ENCODE measurements at regions not wholly inside any gene's neighbourhood (a gene's known extent, or its start where the extent isn't known, plus 50 kb on each side); places are given as distances from the start of the nearest gene placed in this dataset.

DNA sequence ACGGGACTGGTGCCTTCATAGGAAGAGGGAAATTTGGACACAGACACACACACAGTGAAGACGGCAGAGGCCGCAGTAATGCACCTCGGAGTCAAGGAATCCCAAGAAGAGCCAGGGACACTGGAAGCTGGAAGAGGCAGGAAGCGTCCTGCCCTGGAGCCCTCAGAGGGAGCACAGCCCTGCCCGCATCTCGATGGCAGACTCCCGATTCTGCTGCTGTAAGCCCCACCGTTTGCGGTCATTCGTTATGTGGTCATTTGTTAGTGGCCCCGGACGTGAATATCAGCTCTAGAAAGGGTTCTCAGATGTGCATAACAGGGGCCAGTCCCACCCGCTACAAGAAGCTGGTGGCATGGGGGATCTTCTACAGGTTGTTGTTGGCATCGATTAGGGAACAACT is 316.6 kb downstream of the FOXL1 start:
- no peaks in the 10 kb centered on the region for H3K36me3 ChIP-seq
- DNase-seq (ENCODE audit: low spot score): no peak
- no peaks in the 10 kb centered on the region for H3K27me3 ChIP-seq
- H3K27ac ChIP-seq: no peak overlapping the region
- TF ChIP-seq CTCF (IDR thresholded peaks at IDR 0.05): no peak
- H3K4me1 ChIP-seq: peaks cover 0 to 7% of the 10 kb centered on the region in 2 donors
- no peak overlapping the region for H3K4me3 ChIP-seq
- no peaks in the 10 kb centered on the region for H3K9me3 ChIP-seq

GRCh38 chr16:86895606-86896005 is 317.3 kb downstream of the FOXL1 start:
- Histone ChIP-seq H3K27me3 (no peaks in the 10 kb centered on the region), H3K27ac (no peak overlapping the region), H3K36me3 (no peaks in the 10 kb centered on the region), H3K9me3 (no peaks in the 10 kb centered on the region), H3K4me3 (no peak overlapping the region), H3K4me1 (peaks cover 0 to 7% of the 10 kb centered on the region in 2 donors)
- no peak for DNase-seq (ENCODE audit: low spot score)
- no peak for TF ChIP-seq CTCF (IDR thresholded peaks at IDR 0.05)

DNA sequence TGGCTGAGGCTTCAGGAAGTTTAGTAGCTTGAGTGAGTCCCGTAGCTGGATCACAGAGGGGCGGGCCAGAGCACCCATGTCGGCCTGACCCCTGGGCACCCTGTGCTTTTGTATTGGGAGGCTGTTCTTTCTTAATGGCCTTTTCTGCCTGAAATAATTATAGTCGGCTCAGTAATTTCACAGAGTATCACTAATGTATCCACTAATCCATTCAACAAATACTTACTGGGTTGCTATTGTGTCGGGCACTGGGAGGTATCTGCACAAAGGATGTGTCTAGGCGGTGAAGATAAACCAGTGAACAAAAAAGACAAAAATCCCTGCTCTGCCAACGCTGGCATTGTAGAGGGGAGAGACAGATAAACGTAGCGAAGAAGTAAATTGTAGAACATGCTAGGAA is 318.6 kb downstream of the FOXL1 start:
- Histone ChIP-seq H3K27ac (no peak overlapping the region), H3K4me1 (peaks cover 0 to 7% of the 10 kb centered on the region in 2 donors), H3K9me3 (no peaks in the 10 kb centered on the region), H3K4me3 (no peak overlapping the region), H3K36me3 (no peaks in the 10 kb centered on the region), H3K27me3 (no peaks in the 10 kb centered on the region)
- no peak for DNase-seq (ENCODE audit: low spot score)
- TF ChIP-seq CTCF (IDR thresholded peaks at IDR 0.05): no peak

GRCh38 chr16:86897486-86897885 is 319.1 kb downstream of the FOXL1 start:
- no peaks in the 10 kb centered on the region for H3K27me3 ChIP-seq
- H3K4me1 ChIP-seq: peaks cover 0 to 4% of the 10 kb centered on the region in 2 donors
- H3K36me3 ChIP-seq: no peaks in the 10 kb centered on the region
- no peaks in the 10 kb centered on the region for H3K9me3 ChIP-seq
- TF ChIP-seq CTCF (IDR thresholded peaks at IDR 0.05): no peak
- DNase-seq (ENCODE audit: low spot score): no peak
- H3K27ac ChIP-seq: no peak overlapping the region
- no peak overlapping the region for H3K4me3 ChIP-seq

- no peak for DNase-seq (ENCODE audit: low spot score)
- no peak for TF ChIP-seq CTCF (IDR thresholded peaks at IDR 0.05)
- no peaks in the 10 kb centered on the region for H3K9me3 ChIP-seq
- no peaks in the 10 kb centered on the region for H3K27me3 ChIP-seq
- H3K36me3 ChIP-seq: no peaks in the 10 kb centered on the region
- no peaks in the 10 kb centered on the region for H3K4me1 ChIP-seq
- H3K4me3 ChIP-seq: no peak overlapping the region
- no peak overlapping the region for H3K27ac ChIP-seq
Observed at GRCh38 chr16:86898386-86898785, 320.0 kb downstream of the FOXL1 start.

DNA sequence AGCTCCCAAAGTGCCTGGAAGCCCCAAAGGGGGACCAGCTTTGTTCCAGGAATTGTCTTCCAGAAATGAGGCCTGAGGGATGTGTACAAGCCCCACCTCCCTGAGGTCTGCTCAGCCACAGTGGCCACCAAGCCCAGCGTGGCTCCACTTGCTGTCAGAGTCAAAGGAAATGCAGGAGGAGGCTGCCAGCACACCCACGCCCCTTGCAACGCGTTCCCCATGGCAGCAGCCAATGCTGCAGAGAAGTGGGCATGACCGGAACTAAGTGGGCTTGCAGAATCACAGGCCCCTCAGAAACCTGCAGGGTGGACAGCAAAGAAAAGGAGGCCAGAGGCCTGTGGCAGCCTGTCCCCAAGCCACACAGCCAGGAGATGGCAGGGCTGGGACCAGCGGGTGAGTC is 320.8 kb downstream of the FOXL1 start:
- Histone ChIP-seq H3K27ac (no peak overlapping the region), H3K4me3 (no peak overlapping the region), H3K36me3 (no peaks in the 10 kb centered on the region), H3K9me3 (no peaks in the 10 kb centered on the region), H3K4me1 (no peaks in the 10 kb centered on the region), H3K27me3 (no peaks in the 10 kb centered on the region)
- TF ChIP-seq CTCF (IDR thresholded peaks at IDR 0.05): no peak
- DNase-seq (ENCODE audit: low spot score): no peak
